ENCODE measurements at regions not wholly inside any gene's neighbourhood (a gene's known extent, or its start where the extent isn't known, plus 50 kb on each side); places are given as distances from the start of the nearest gene placed in this dataset.

DNA sequence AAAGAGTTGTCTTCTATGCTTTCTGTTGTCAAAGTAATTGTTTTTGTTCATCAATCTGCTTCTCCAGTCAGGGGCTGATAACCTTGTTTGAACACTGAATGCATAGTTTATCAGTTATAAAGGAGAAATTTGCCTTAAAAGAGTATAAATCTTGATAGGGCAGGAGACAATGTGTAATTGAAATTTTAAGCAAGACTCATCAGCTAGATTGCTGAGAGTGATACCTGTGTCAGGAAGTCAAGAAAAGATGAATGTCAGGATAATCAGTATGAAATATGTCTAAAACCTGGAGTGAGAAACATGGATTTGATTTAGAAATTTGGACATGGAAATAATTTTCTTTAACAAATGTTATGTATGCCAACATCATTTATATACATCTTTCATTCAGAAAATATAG is 1258.1 kb downstream of the EFNA5 start:
- no peaks in the 10 kb centered on the region for H3K36me3 Mint-ChIP-seq
- ATAC-seq (replicated peaks in 1 of 4) (no peak), DNase-seq (no peak)
- no peaks in the 10 kb centered on the region for H3K27me3 Mint-ChIP-seq
- Histone ChIP-seq H3K36me3 (ENCODE audit: control insufficient read depth in 2 of 2, extremely low read depth in 1 of 2, insufficient read depth in 1 of 2, low read length in 1 of 2) (no peaks in the 10 kb centered on the region), H3K9me3 (no peaks in the 10 kb centered on the region), H3K4me1 (ENCODE audit: control insufficient read depth in 1 of 2, extremely low read depth in 1 of 2, insufficient read depth in 2 of 2, low read length in 2 of 2) (no peaks in the 10 kb centered on the region), H3K4me3 (ENCODE audit: control insufficient read depth in 1 of 2, extremely low read depth in 1 of 2, low read length in 1 of 2) (no peak overlapping the region), H3K27ac (ENCODE audit: low read length) (no peak overlapping the region), H3K27me3 (replicated peaks in 1 of 2; ENCODE audit: control insufficient read depth in 2 of 2, extremely low read depth in 1 of 2, insufficient read depth in 2 of 2, low read length in 1 of 2) (no peaks in the 10 kb centered on the region)
- POLR2A ChIA-PET, result interaction anchor here in 1 of 2 donors (0.9 kb wide), 1 partner anchor 21 kb away, joined by 3 read pairs; no protein-coding TSS in a partner anchor
- no peak overlapping the region for H3K4me3 Mint-ChIP-seq
- peaks cover 13 to 19% (median 16%) of the 10 kb centered on the region in 3 donors for H3K9me3 Mint-ChIP-seq
- no peak overlapping the region for H3K27ac Mint-ChIP-seq
- no peaks in the 10 kb centered on the region for H3K4me1 Mint-ChIP-seq
- CTCF ChIA-PET, result no interaction called here

DNA sequence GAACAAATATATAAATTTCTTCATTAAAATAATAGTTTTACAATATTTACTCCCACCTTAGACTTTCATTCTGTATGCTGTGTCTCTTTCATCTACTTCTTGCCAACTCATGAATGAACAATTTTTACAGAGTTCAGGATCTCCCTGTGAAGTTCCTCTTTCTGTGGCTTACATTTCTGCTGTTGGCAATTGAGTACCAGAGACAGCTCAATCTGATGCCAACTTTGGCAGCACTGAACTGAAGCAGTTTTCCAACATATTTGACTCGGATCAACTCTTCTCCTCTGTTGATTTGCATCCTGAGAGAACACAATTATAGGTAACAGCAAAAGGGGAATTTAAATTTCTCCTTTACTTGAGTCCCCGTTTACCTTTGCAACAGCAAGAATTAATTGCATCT is 1262.2 kb downstream of the EFNA5 start:
- 33% methylated on average over 1 of the region's 2 CpGs for WGBS (ENCODE audit: insufficient coverage)
- Histone ChIP-seq H3K27ac (ENCODE audit: low read length) (no peak overlapping the region), H3K9me3 (no peaks in the 10 kb centered on the region), H3K36me3 (ENCODE audit: control insufficient read depth in 2 of 2, extremely low read depth in 1 of 2, insufficient read depth in 1 of 2, low read length in 1 of 2) (no peaks in the 10 kb centered on the region), H3K4me1 (ENCODE audit: control insufficient read depth in 1 of 2, extremely low read depth in 1 of 2, insufficient read depth in 2 of 2, low read length in 2 of 2) (no peaks in the 10 kb centered on the region), H3K4me3 (ENCODE audit: control insufficient read depth in 1 of 2, extremely low read depth in 1 of 2, low read length in 1 of 2) (no peak overlapping the region), H3K27me3 (replicated peaks in 1 of 2; ENCODE audit: control insufficient read depth in 2 of 2, extremely low read depth in 1 of 2, insufficient read depth in 2 of 2, low read length in 1 of 2) (no peaks in the 10 kb centered on the region)
- no peak overlapping the region for H3K27ac Mint-ChIP-seq
- ATAC-seq (replicated peaks in 1 of 4) (no peak), DNase-seq (no peak)
- H3K4me1 Mint-ChIP-seq, result no peaks in the 10 kb centered on the region
- H3K4me3 Mint-ChIP-seq, result no peak overlapping the region
- H3K9me3 Mint-ChIP-seq, result peaks cover 0 to 13% (median 4%) of the 10 kb centered on the region in 3 donors
- ChIA-PET CTCF (no interaction called here), POLR2A (no interaction called here)
- H3K36me3 Mint-ChIP-seq, result no peaks in the 10 kb centered on the region
- H3K27me3 Mint-ChIP-seq, result no peaks in the 10 kb centered on the region

- no CpG with 5 or more reads among the region's 1 CpG for WGBS (ENCODE audit: insufficient coverage)
- no peaks in the 10 kb centered on the region for H3K36me3 ChIP-seq (ENCODE audit: control insufficient read depth in 2 of 2, extremely low read depth in 1 of 2, insufficient read depth in 1 of 2, low read length in 1 of 2)
- H3K9me3 ChIP-seq, result no peaks in the 10 kb centered on the region
- H3K27me3 ChIP-seq (replicated peaks in 1 of 2; ENCODE audit: control insufficient read depth in 2 of 2, extremely low read depth in 1 of 2, insufficient read depth in 2 of 2, low read length in 1 of 2), result no peaks in the 10 kb centered on the region
- H3K27ac Mint-ChIP-seq, result no peak overlapping the region
- ATAC-seq (replicated peaks in 1 of 4) (no peak), DNase-seq (no peak)
- H3K36me3 Mint-ChIP-seq, result no peaks in the 10 kb centered on the region
- ChIA-PET CTCF (no interaction called here), POLR2A (no interaction called here)
- no peaks in the 10 kb centered on the region for H3K4me1 ChIP-seq (ENCODE audit: control insufficient read depth in 1 of 2, extremely low read depth in 1 of 2, insufficient read depth in 2 of 2, low read length in 2 of 2)
- no peak overlapping the region for H3K4me3 Mint-ChIP-seq
- H3K27ac ChIP-seq (ENCODE audit: low read length), result no peak overlapping the region
- H3K9me3 Mint-ChIP-seq, result peaks cover 0 to 13% (median 4%) of the 10 kb centered on the region in 3 donors
- no peak overlapping the region for H3K4me3 ChIP-seq (ENCODE audit: control insufficient read depth in 1 of 2, extremely low read depth in 1 of 2, low read length in 1 of 2)
- no peaks in the 10 kb centered on the region for H3K27me3 Mint-ChIP-seq
- H3K4me1 Mint-ChIP-seq, result no peaks in the 10 kb centered on the region
Observed at GRCh38 chr5:106408141-106408540, 1262.6 kb downstream of the EFNA5 start.

- WGBS (ENCODE audit: insufficient coverage), result 20% methylated on average over 1 of the region's 2 CpGs
- Histone ChIP-seq H3K4me1 (ENCODE audit: control insufficient read depth in 1 of 2, extremely low read depth in 1 of 2, insufficient read depth in 2 of 2, low read length in 2 of 2) (no peaks in the 10 kb centered on the region), H3K27ac (ENCODE audit: low read length) (no peak overlapping the region), H3K36me3 (ENCODE audit: control insufficient read depth in 2 of 2, extremely low read depth in 1 of 2, insufficient read depth in 1 of 2, low read length in 1 of 2) (no peaks in the 10 kb centered on the region), H3K27me3 (replicated peaks in 1 of 2; ENCODE audit: control insufficient read depth in 2 of 2, extremely low read depth in 1 of 2, insufficient read depth in 2 of 2, low read length in 1 of 2) (no peaks in the 10 kb centered on the region), H3K9me3 (no peaks in the 10 kb centered on the region), H3K4me3 (ENCODE audit: control insufficient read depth in 1 of 2, extremely low read depth in 1 of 2, low read length in 1 of 2) (no peak overlapping the region)
- Mint-ChIP-seq H3K36me3 (no peaks in the 10 kb centered on the region), H3K4me3 (no peak overlapping the region), H3K27me3 (no peaks in the 10 kb centered on the region), H3K4me1 (no peaks in the 10 kb centered on the region), H3K9me3 (peaks cover 3 to 16% (median 13%) of the 10 kb centered on the region in 3 donors), H3K27ac (no peak overlapping the region)
- ATAC-seq (replicated peaks in 1 of 4) (no peak), DNase-seq (no peak)
- ChIA-PET POLR2A (no interaction called here), CTCF (no interaction called here)
Observed at GRCh38 chr5:106401561-106401960, 1269.2 kb downstream of the EFNA5 start.

DNA sequence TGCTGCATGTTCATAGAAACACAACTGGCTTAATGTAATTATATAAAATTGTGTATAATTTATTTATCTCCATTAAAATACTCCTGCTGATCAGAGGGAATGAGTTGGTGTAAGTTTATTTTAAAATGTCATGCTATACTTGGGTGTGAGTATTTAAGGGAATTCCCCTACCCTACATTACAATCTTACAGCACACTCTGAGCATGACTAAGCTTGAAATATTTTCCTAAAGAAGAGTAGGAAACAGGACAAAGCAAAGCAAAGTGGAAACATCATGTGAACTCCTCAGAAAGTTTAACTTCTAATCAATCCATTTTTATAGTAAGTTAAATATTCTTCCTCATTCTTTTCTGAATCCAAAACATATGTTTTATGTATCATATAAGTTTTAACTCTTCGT is 1271.3 kb downstream of the EFNA5 start:
- Mint-ChIP-seq H3K36me3 (no peaks in the 10 kb centered on the region), H3K9me3 (peaks cover 3 to 13% (median 7%) of the 10 kb centered on the region in 3 donors), H3K27me3 (no peaks in the 10 kb centered on the region), H3K4me1 (no peaks in the 10 kb centered on the region), H3K27ac (no peak overlapping the region), H3K4me3 (no peak overlapping the region)
- ChIA-PET CTCF (no interaction called here), POLR2A (no interaction called here)
- Histone ChIP-seq H3K36me3 (ENCODE audit: control insufficient read depth in 2 of 2, extremely low read depth in 1 of 2, insufficient read depth in 1 of 2, low read length in 1 of 2) (no peaks in the 10 kb centered on the region), H3K27ac (ENCODE audit: low read length) (no peak overlapping the region), H3K4me3 (ENCODE audit: control insufficient read depth in 1 of 2, extremely low read depth in 1 of 2, low read length in 1 of 2) (no peak overlapping the region), H3K4me1 (ENCODE audit: control insufficient read depth in 1 of 2, extremely low read depth in 1 of 2, insufficient read depth in 2 of 2, low read length in 2 of 2) (no peaks in the 10 kb centered on the region), H3K27me3 (replicated peaks in 1 of 2; ENCODE audit: control insufficient read depth in 2 of 2, extremely low read depth in 1 of 2, insufficient read depth in 2 of 2, low read length in 1 of 2) (no peaks in the 10 kb centered on the region), H3K9me3 (no peaks in the 10 kb centered on the region)
- WGBS (ENCODE audit: insufficient coverage), result no CpG with 5 or more reads among the region's 1 CpG
- ATAC-seq (replicated peaks in 1 of 4), result no peak
- DNase-seq, result no peak

GRCh38 chr5:106397700-106398099 is 1273.0 kb downstream of the EFNA5 start:
- POLR2A ChIA-PET, result no interaction called here
- no peaks in the 10 kb centered on the region for H3K27me3 Mint-ChIP-seq
- CTCF ChIA-PET, result no interaction called here
- Histone ChIP-seq H3K4me3 (ENCODE audit: control insufficient read depth in 1 of 2, extremely low read depth in 1 of 2, low read length in 1 of 2) (no peak overlapping the region), H3K27ac (ENCODE audit: low read length) (no peak overlapping the region), H3K36me3 (ENCODE audit: control insufficient read depth in 2 of 2, extremely low read depth in 1 of 2, insufficient read depth in 1 of 2, low read length in 1 of 2) (no peaks in the 10 kb centered on the region), H3K4me1 (ENCODE audit: control insufficient read depth in 1 of 2, extremely low read depth in 1 of 2, insufficient read depth in 2 of 2, low read length in 2 of 2) (no peaks in the 10 kb centered on the region), H3K27me3 (replicated peaks in 1 of 2; ENCODE audit: control insufficient read depth in 2 of 2, extremely low read depth in 1 of 2, insufficient read depth in 2 of 2, low read length in 1 of 2) (no peaks in the 10 kb centered on the region), H3K9me3 (no peaks in the 10 kb centered on the region)
- ATAC-seq (replicated peaks in 1 of 4), result no peak
- peaks cover 3 to 17% (median 7%) of the 10 kb centered on the region in 3 donors for H3K9me3 Mint-ChIP-seq
- no peak for DNase-seq
- H3K36me3 Mint-ChIP-seq, result no peaks in the 10 kb centered on the region
- no peak overlapping the region for H3K27ac Mint-ChIP-seq
- WGBS (ENCODE audit: insufficient coverage), result no CpG with 5 or more reads among the region's 1 CpG
- no peak overlapping the region for H3K4me3 Mint-ChIP-seq
- no peaks in the 10 kb centered on the region for H3K4me1 Mint-ChIP-seq

DNA sequence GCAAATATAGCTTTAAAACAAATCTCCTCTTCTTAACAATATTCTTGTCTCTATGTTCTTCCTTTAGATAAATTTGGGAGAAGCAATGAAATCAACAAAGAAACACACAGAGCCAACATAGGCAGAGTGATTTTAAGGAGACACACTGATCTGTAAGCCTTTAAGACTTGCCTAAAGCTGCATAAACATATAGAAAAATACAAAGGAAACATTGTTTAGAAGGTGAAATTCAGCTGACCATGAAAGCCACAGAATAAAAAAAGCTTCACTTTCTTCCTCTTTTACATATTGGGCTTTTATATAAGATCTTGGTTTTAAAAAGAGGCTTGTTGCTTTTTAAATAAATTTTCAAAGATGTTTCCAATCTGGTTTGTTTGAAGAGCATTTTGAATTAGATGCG is 1277.5 kb downstream of the EFNA5 start:
- POLR2A ChIA-PET, result no interaction called here
- DNase-seq (no peak), ATAC-seq (replicated peaks in 1 of 4) (no peak)
- no peak overlapping the region for H3K27ac ChIP-seq (ENCODE audit: low read length)
- H3K4me1 ChIP-seq (ENCODE audit: control insufficient read depth in 1 of 2, extremely low read depth in 1 of 2, insufficient read depth in 2 of 2, low read length in 2 of 2), result no peaks in the 10 kb centered on the region
- no peak overlapping the region for H3K4me3 Mint-ChIP-seq
- H3K4me1 Mint-ChIP-seq, result no peaks in the 10 kb centered on the region
- WGBS (ENCODE audit: insufficient coverage), result no CpG with 5 or more reads among the region's 1 CpG
- H3K27me3 ChIP-seq (replicated peaks in 1 of 2; ENCODE audit: control insufficient read depth in 2 of 2, extremely low read depth in 1 of 2, insufficient read depth in 2 of 2, low read length in 1 of 2), result no peaks in the 10 kb centered on the region
- CTCF ChIA-PET, result no interaction called here
- no peaks in the 10 kb centered on the region for H3K9me3 ChIP-seq
- H3K27me3 Mint-ChIP-seq, result no peaks in the 10 kb centered on the region
- H3K36me3 ChIP-seq (ENCODE audit: control insufficient read depth in 2 of 2, extremely low read depth in 1 of 2, insufficient read depth in 1 of 2, low read length in 1 of 2), result no peaks in the 10 kb centered on the region
- H3K27ac Mint-ChIP-seq, result no peak overlapping the region
- H3K4me3 ChIP-seq (ENCODE audit: control insufficient read depth in 1 of 2, extremely low read depth in 1 of 2, low read length in 1 of 2), result no peak overlapping the region
- H3K36me3 Mint-ChIP-seq, result no peaks in the 10 kb centered on the region
- H3K9me3 Mint-ChIP-seq, result peaks cover 3 to 4% (median 3%) of the 10 kb centered on the region in 3 donors

Data from T-cell (primary cell).